GM19239 (cell line): ENCODE measurements at regions not wholly inside any gene's neighbourhood (a gene's known extent, or its start where the extent isn't known, plus 50 kb on each side); places are given as distances from the start of the nearest gene placed in this dataset.

Experiments used
- DNase-seq: peaks from one replicate; pipeline ENCODE4 v3.0.0; 2011; ENCODE audit warnings: low spot score; ENCODE audit not compliant: insufficient read length
- FAIRE-seq: peaks from 2 replicates; lab custom pipeline; 2011; peaks lifted over from hg19 to GRCh38; lab: Jason Lieb, UNC

DNA sequence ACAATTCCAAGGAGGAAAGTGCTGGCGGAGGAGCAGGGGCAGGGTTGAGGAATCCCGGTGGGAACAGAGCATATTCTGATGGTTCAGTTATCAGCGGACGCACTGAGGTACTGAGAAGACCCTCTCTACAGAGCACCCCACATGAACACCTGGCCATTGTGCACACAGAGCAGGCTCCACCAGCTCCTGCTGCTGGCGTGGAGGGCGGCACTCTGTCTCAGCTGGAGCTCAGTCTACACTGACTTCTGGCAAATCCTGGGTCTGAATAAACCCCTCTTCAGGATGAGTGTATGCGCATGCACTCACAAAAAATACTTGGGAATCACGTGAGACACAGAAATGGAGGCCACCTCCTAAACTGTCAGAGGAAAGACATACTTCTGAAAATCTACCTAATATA, 114.4 kb upstream of the IRS2 start:
- DNase-seq = no peak
- FAIRE-seq = no peak

DNA sequence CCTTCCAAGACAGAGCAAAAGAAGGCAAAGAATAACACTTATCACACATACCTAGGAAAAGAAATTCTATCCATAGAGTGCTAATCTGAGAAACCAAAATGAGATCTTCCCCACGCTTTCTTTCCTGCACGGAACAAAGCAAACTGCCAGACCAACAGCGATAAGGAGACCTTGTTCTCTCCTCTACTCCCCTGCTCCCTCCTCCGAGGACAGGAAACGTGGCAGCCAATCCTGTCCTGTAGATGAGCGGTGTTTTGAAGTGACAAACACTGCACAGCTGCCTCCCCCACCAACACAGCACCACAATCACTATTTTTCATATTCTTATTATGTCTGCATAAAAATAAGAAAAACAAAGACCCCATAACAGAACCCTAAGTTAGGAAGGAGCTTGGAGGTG, 113.9 kb upstream of the IRS2 start:
- DNase-seq = no peak
- FAIRE-seq = no peak

DNA sequence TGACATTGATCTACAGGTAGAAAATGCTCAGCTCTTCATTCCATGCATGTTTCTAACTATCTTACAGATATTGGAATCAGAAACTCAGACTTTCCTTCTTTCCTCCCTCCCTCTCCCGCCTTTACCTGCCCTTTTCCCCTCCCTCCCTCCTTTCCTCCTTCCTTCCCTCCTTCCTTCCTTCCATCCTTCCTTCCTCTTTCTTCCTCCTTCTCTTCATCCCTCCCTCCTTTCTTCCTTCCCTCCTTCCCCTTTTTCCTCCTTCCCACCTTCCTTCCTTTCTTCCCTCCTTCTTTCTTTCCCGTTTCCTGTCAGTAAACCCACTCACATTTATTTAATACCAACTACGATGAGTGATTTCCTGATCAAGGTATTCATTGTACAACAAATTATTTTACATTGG, 113.4 kb upstream of the IRS2 start:
- DNase-seq (no peak), FAIRE-seq (no peak)

DNA sequence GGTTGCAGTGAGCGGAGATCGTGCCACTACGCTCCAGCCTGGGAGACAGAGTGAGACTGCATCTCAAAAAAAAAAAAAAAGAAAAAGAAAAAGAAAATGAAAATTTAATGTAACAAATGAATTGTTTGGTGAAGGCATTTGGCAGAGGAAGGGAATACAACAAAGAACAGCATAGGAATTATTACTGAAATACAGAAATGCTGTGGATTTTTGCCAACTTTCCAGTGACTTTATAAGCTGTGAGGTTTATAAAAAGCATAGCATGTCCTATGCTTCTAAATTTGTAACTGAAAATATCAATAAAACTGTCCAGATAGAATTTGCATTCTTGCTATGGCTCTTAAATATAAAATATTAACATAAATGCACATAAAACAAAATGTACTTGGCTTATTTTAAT, 112.9 kb upstream of the IRS2 start:
- FAIRE-seq (no peak), DNase-seq (no peak)

DNA sequence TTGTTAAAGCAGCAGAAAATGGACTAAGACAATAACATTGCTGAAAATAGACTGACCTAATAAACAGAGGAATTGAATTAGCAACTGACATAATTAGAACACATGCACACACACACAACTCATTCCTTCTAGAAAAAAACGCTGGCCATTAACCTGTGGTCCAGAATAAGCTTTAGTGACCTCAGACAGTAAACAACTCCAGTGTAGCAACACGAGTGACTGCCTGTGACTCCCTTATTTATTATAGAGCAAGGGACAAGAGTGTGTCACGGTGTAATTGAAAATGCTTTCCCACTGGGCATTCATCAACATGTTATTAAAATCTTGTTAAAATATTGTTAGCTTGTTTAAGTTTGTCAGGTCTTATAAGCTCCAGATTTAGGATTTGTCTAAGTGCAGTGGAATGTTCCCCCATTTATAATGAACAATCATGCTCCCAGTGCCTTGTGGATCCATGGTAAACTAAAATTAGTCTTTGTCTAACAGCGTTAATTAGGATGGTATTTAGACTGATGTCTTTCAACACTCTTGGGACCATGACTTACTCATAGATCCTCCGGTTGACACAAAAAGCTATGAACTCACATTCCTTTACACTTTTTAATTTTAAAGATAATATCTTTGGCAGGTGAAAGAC, 111.7 kb upstream of the IRS2 start:
- DNase-seq = no peak
- no peak for FAIRE-seq

DNA sequence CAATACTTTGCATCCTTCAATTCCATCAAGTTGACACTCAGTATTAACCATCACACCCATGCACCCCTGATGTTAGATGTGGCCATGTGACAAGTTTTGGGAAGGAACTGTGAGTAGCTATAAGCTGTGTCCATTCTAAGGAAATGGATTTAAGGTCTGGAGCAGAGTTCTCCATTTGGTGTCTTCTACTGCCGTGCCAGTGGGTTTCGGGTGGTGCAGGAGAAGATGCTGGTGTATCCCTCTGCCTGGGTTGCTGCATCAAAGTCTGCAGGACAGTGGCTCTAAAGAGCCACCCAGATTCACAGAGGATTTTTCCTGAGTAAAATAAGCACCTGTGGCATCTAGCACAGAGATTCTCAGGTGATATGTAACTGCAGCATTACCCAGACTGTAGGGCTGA, 105.7 kb upstream of the IRS2 start:
- DNase-seq = no peak
- FAIRE-seq = no peak

DNA sequence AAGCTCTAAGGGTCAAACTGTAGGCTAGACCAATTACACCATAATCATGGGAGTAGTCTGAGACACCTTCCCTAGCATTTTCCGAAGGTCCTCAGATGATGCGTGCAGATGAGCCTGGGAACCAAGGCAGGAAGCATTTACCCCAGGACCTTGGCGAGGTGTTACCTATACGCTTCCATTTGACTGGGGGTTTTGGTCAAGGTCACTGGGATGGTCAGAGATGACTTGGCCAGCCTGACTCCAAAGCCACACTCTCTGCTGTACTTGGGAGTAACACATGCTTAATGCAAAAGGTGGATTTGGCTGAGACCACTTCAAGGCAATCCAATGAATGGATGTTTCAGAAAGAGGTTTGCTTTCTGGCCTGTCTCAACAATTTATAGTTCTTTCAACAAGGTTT, 98.9 kb upstream of the IRS2 start:
- DNase-seq (no peak), FAIRE-seq (no peak)

DNA sequence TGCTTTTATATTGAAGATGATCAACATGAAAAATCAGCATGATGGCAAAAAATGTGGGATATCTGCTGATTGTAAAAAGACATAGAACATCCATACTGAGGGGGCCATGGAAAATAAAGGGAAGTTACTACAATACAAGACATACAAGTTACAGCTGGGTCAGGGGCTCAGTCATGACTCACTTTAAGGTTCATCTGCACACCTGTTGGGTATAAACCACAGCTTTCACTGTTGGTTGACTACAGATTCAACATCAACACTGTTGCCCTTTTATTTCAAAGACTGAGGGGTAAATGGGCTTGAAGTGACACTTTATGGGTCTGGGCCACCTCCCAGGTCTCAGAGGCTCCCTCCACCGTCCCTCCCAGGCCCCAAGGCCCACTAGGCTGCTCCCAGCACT, 98.1 kb upstream of the IRS2 start:
- FAIRE-seq = no peak
- no peak for DNase-seq

DNA sequence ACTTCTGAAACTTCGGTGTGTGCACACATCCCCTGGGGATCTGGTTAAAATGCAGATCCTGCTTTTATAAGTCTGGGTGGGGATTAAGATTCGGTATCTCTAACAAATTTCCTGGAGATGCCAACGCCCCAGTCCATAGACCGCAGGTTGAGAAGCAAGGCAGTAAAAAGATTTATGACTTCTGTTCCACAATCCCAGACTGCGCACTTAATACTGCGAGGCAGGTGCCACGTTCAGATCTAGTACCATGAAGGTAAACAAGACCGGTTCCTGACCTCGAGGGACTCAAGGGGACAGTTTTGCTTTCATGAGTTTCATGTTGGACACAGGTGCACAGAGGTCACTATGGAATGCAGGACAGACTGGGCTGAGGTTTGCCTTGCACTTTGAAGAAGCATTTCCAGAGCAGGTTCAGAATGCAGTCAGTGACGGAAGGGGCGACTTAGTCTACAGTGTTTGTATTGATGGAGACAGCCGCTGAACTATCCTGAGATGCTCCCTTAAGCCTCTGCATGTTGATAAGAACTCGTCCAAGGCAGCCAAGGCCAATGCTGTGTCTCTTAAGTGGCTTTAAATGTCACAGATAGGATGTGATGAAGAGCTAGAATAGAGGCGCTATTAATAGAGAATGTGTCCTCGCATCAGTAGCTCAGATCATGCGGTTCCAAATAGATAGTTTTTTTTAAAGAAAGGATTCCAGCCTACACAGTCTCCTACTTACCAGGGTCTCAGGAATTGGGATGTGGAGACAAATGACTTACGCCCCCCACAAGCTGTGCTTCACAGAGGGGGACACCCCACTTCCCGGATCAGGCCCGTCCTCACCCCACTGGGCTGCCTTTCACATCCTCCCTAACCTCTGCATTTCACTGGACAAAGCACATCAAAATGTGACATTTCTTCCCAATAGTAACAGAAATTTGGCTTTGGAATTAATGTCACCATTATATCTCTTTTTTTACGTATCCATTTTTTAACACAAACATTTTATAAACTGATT, 97.1 kb upstream of the IRS2 start:
- FAIRE-seq = no peak
- DNase-seq = no peak

DNA sequence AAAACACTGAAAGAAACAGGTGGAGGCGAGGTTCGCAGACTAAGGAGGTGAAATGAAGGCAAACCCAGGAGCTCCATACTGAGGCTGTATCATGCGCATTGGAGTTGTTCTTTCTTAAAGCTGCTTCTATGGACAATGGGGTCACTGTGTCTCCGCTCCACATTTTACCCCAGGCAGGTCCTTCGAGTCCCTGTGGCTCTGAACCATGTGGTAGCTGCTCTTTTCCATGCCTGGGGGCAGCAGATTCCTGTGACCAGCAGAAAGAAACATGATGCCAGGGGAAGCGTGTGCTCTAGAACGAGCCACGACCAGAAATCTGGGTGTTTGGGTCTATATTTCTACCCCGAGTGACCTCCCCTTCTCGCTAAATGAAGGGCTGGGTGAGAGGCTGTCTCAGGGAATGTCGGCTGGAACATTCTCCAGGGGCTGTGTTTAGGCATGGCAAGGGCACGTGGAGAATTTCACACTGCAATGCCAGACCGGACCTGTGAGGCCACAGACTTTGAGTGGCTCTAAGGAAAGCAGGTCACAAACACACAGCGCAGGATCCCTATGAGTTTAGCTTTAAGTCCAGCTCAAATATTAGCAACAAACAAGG, 95.7 kb upstream of the IRS2 start:
- DNase-seq (no peak), FAIRE-seq (no peak)

DNA sequence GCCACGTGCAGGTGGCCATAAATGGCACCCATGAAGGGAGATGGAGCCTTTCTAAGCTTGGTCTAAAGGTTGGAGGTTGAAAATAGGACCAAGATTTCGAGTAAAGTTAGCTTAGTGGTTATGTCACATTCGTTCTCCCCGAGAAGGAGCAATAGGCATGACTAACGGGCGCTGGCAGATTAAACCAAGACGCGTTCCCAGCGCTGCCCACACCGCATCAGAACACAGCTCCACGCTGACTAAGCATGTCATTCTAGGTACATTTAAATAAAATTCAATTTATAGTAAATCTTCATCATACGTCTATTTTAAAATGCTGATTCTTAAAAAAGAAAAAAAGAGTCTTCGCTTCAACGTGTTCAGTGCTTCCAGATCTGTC, 95.0 kb upstream of the IRS2 start:
- FAIRE-seq (no peak), DNase-seq (no peak)

DNA sequence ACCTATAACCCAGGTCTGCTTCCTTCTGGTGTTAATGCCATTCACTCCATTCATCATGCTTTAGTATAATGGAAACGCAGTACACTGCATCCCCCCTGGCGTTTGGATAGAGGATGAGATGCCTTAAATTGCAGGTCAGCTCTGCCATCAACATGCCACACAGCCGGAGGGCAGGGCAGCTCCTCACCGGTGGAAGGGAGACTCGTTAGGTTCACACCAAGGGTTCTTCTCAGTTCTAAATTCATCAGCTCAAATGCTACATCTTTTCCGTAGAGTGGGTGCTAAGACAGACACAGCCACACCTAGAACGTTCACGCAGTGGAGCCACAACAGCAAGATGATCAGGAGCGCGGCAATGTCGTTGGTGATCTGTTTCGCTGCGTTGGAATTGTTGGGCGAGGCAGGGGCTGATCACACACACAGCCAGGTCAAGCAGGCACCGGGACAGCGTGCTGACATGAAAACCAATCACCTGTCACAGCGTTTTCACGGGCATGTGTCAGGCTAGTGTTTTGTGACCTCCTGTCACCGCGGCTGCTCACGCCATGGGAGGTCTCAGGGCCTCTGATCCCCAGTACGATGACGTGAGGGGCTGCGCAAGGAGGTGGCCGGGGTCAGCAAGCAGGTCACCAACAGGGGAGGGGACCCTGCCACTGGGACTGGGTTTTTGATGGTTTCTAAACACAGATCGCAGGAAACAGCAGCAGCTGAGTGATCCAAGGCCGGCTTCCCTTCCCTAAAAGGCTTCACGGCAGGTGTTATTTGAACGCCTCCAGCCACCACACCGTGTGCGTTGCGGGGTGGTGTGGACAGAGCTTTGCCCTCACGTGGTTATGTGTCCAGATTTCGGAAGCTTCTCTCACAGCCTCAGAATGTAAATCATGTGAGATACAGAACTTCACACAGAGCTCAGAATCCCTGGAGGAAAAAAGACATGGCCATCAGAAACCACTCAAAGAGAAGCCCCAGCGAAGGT, 94.3 kb upstream of the IRS2 start:
- DNase-seq (no peak), FAIRE-seq (no peak)

DNA sequence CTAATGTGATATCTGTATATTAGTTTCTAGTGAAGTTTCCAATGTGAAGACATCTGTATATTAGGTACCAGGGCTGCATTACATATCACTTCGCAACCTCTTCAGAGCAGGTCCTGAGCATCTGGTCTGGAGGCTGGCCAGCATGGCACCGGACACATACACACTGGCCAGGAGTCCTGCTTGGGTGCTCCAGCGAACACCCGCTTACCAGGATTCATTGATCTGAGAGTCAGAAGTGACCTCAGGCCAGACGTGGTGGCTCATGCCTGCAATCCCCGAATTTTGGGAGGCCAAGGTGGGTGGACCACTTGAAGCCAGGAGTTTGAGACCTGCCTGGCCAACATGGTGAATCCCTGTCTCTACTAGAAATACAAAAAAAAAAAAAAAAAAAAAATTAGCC, 93.0 kb upstream of the IRS2 start:
- FAIRE-seq = no peak
- DNase-seq = no peak

DNA sequence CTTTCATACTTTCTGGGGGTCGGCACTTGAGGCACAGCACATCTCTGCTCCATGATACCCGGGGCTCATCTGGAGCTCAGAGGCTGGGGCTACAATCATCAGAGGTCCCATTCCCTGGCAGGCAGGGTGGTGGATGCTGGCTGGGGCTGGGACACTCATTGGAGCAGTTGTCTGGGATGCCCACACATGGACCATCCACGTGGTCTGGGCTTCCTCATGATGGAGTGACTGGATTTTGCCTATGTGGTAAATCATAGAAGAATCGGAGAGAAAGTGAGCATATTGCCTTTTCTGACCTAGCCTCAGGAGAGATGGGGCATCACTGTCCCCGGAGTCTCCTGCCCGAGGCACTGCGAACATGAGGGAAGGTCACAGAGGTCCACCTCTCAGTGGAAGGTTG, 91.4 kb upstream of the IRS2 start:
- no peak for DNase-seq
- FAIRE-seq = no peak

DNA sequence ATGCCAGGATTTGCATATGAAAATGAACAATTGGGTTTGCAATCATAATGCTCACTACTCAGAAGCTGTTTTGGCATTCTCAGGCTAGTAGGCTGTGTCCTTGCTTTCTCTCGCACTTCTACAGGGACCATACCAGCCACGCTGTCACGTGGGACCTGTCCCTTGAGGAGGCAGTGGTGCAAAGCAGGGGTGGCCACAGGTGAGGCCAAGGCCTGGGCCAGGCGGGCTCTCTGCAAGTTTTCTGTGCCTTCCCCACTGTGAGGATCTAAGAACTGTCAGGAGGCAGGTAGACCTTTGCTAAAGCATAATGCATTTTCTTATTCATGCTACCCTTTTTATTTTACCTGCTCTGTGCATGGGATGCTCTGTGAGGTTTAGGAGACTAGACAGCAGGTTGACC, 89.4 kb upstream of the IRS2 start:
- FAIRE-seq (no peak), DNase-seq (no peak)

DNA sequence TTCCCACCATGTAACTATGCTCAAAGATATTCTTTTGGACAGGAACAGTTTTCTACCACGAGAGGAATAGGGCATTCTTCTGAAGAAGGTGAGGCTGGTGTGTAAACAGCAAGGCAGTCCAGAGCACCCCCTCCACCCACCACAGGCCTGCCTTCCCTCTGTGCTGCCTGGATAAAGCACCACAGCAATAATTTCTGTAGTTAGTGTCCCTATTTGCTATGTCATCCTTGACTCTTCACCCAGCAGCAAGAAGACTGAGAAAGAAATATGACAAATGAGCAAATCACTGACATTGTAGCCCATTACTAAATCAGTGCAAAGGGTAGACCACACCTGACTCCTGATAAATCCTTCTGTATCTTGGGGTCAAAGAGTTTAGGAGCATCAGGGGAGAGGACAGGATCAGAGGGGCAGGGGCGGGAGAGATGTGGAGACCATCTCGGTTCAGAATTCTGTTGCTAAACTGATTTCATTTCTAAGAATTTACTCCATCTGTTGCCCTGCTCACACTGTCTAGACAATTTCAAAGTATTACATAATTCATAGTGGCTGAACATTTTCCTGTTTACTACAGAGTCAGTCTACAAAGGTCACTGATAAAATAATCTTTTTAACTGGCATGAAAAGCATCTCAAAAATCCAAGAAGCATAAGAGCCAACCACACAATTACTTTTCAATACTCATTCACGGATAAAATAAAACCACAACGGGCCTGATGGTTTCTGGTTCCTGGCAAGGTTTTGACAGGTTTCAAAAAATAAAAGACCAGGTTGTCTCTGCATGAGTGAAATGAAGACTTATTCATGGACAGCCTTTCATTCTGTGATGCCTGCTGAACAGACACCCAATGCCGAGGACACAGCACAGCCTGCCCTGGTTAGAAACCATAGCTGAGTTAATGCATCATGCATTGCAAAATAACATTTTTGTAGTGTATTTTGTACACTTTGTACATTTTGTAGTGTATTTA, 88.4 kb upstream of the IRS2 start:
- FAIRE-seq (no peak), DNase-seq (no peak)

DNA sequence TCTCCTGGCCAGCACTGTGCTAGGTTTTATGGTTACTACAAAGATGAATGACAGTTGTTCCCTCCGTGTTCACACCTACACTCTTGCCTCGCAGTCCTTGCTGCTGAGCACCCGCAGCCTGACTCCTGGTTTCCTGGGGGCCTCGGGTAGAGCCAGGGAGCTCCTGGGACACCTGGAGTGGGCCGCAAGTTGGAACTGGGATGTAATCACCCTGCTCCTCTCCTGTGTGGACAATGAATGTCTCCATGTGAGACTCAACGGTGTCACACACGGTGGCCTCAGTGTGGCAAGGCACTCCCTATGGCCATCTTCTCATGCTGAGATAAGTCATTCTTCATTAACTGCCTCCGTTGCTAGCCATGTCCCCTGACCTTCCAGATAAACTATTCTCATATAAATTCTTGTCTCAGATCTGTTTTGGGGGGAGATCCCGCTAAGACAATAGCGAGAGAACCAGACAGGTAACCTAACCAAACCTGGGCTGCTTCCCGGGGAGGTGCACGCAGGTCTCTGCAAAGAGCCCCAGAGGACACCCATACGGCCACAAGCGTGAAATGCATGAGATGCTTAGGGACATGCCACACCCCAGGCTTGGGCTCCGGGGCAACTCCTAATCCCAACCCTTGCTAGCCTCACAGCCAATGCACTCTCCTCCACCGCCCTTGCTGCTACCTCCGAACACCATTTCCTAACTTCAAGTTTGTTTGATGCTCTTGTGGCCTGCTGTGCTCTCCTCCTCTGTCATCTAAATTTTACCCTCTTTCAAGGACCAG, 87.2 kb upstream of the IRS2 start:
- no peak for FAIRE-seq
- DNase-seq = no peak

DNA sequence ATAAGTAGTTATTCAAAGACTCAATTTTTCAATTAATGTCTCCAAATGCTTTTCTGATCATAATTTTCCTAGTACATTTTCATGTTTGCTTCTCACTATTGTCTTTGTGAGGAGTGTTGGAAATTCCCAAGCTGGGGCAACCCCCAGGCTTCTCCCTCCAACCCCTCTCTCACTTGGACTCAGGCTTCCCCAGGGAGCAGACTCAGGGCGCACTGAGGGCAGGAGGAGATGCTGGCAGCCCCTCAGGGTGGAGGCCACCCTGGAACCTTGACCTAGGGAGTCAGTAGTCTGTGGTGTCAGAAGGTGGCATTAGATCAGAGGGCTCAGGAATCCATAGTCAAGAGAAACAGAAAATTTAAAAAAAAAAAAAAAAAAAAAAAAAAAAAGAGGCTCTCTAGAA, 86.5 kb upstream of the IRS2 start:
- no peak for FAIRE-seq
- no peak for DNase-seq
